ENCODE measurements at regions not wholly inside any gene's neighbourhood (a gene's known extent, or its start where the extent isn't known, plus 50 kb on each side); places are given as distances from the start of the nearest gene placed in this dataset.
"Not testable (repeated sequence)": the region's sequence is repeated elsewhere in the genome, so short reads cannot be mapped to it uniquely, and the experiment has no call there.

- DNase-seq (ENCODE audit: low spot score) = peak; percentile 21
Observed at GRCh38 chr14:21825149-21825743, 151.6 kb upstream of the OR4E1 start.

GRCh38 chr14:21822109-21822508 lies 148.5 kb upstream of the OR4E1 start:
- DNase-seq (ENCODE audit: low spot score) = no peak

GRCh38 chr14:21820631-21821030 lies 147.0 kb upstream of the OR4E1 start:
- DNase-seq (ENCODE audit: low spot score) = no peak

- DNase-seq (ENCODE audit: low spot score) = not testable (repeated sequence)
Observed at GRCh38 chr14:21819891-21820290, 146.3 kb upstream of the OR4E1 start.

- DNase-seq (ENCODE audit: low spot score) = not testable (repeated sequence)
Observed at GRCh38 chr14:21817010-21817409, 143.4 kb upstream of the OR4E1 start.

GRCh38 chr14:21807975-21808374 lies 134.4 kb upstream of the OR4E1 start:
- DNase-seq (ENCODE audit: low spot score) = no peak

- no peak for DNase-seq (ENCODE audit: low spot score)
Observed at GRCh38 chr14:21804981-21805380, 131.4 kb upstream of the OR4E1 start.

GRCh38 chr14:21802441-21802840 lies 128.8 kb upstream of the OR4E1 start:
- no peak for DNase-seq (ENCODE audit: low spot score)

GRCh38 chr14:21796916-21797315 lies 123.3 kb upstream of the OR4E1 start:
- DNase-seq (ENCODE audit: low spot score) = no peak

- no peak for DNase-seq (ENCODE audit: low spot score)
Observed at GRCh38 chr14:21795456-21795855, 121.8 kb upstream of the OR4E1 start.

GRCh38 chr14:21791749-21792148 lies 118.1 kb upstream of the OR4E1 start:
- no peak for DNase-seq (ENCODE audit: low spot score)

- not testable (repeated sequence) for DNase-seq (ENCODE audit: low spot score)
Observed at GRCh38 chr14:21788687-21789086, 115.1 kb upstream of the OR4E1 start.

GRCh38 chr14:21787242-21787641 lies 113.6 kb upstream of the OR4E1 start:
- not testable (repeated sequence) for DNase-seq (ENCODE audit: low spot score)

- DNase-seq (ENCODE audit: low spot score) = no peak
Observed at GRCh38 chr14:21781543-21781942, 107.9 kb upstream of the OR4E1 start.

GRCh38 chr14:21780429-21781084 lies 106.9 kb upstream of the OR4E1 start:
- DNase-seq (ENCODE audit: low spot score) = no peak

- no peak for DNase-seq (ENCODE audit: low spot score)
Observed at GRCh38 chr14:21771671-21772070, 98.1 kb upstream of the OR4E1 start.

- no peak for DNase-seq (ENCODE audit: low spot score)
Observed at GRCh38 chr14:21768875-21769257, 95.2 kb upstream of the OR4E1 start.

GRCh38 chr14:21768116-21768874 lies 94.7 kb upstream of the OR4E1 start:
- peak; percentile 7 for DNase-seq (ENCODE audit: low spot score)

- not testable (repeated sequence) for DNase-seq (ENCODE audit: low spot score)
Observed at GRCh38 chr14:21760360-21760759, 86.7 kb upstream of the OR4E1 start.

- no peak for DNase-seq (ENCODE audit: low spot score)
Observed at GRCh38 chr14:21749306-21749868, 75.8 kb upstream of the OR4E1 start.

GRCh38 chr14:21748869-21749303 lies 75.3 kb upstream of the OR4E1 start:
- DNase-seq (ENCODE audit: low spot score) = peak; percentile 26

GRCh38 chr14:21735639-21736307 lies 62.2 kb upstream of the OR4E1 start:
- no peak for DNase-seq (ENCODE audit: low spot score)

Measured in kidney capillary endothelial cell (primary cell).